ENCODE measurements at regions not wholly inside any gene's neighbourhood (a gene's known extent, or its start where the extent isn't known, plus 50 kb on each side); places are given as distances from the start of the nearest gene placed in this dataset.
A peak's percentile ranks its signal among the peaks of the same experiment; 100 is the strongest.

DNA sequence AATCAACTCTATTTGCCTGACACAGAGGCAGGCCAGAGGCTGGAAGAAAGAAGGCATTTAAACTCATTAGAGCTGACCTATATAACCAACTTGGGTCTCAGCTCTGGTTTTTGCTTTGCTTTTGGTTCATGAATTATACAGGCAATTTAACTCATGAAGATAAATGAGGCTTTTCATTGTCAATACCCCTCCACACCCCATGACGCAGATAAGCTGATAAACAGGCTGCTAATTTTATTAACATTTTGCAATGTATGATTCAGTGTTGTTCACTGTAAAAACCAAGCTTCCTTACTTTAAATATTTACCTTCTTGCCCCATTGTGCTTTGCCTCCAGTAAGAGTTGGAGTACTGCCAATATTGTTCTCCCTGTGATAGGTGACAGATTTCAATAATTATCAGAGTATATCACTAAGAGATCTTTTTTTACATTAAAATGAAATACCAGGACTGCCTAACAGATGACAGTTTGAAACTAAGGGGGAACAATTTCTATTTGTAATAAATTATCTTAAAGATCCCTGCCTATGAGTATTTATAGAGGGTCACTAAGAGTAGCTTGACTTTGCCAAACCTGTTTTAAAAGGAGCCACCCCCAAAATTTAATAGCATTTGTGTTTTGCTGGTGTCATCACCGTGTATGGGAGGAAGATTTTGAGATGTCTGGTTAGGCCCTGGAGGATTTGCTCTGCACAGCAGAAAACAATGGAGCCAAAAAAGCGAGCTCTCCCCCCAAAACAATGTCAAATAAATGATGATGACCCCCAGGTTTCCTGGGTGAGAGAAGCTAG lies 472.7 kb upstream of the NBEA start:
- DNase-seq: peak; percentile 11

DNA sequence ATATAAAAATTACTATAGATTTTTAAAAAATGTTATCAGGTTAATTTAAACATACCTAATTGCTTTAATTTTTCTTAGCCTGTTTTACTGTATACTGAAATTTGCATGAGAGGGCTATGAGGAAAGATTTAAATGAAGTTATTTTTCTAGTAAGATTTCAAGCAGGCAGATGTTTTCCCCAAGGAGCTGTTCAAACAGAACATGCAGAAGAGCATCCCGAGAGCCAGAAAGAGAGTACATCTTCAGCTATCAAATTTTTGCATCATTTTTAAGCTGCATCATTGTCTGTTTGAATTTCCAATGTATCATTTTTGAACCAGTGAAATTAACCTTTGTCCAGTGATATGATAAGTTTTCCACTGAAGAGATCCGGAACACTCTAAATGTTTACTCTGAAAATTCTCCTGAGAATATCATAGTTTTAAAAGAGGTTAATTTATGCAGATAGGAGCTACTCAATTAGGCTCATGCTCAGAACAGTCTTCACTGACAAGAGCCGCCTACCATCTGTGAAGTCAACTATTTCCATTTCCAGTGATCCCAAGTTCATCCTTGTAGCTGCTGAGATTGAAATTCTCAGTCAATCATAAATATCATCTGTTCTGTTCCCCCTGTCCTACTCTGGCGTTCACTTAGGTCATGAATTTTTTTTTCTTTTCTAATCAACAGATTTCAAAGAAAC lies 467.7 kb upstream of the NBEA start:
- peak; percentile 63 for DNase-seq

DNA sequence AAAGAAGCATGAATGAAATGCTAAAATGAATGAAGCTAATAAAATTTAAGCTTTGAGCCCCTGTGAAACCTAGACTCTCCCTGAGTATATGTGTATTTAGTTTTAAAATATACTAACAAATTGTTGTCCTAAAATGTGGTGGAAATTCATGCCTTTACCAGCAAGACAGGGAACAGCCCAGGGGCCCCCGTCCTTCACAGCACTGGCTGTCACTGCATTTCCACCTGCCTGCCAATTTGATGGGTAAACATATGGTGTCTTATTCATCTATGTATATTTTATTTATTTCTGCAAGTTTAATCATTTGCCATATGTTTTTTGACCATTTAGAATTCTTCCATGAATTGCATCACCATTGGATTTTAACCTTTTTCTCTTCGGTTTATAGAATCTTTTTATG lies 463.7 kb upstream of the NBEA start:
- DNase-seq: no peak

DNA sequence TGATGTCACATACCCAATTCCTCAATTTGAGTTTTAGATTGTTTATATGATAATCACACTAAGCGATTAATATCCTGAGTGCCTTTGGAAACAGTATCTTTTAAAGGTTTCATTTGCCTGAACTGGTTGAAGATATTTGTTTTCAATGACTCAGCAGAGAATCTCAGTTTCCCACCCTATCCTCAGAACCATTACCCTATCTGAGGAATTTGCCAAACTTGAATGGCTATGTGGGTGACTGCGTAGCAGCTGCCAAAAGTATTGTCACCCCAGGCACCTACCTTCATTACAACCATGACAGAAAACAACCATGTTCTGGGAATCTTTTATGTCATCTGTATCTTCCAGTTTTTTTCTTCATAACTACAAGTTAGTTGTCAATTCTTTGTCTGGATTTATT lies 440.1 kb upstream of the NBEA start:
- DNase-seq: no peak

DNA sequence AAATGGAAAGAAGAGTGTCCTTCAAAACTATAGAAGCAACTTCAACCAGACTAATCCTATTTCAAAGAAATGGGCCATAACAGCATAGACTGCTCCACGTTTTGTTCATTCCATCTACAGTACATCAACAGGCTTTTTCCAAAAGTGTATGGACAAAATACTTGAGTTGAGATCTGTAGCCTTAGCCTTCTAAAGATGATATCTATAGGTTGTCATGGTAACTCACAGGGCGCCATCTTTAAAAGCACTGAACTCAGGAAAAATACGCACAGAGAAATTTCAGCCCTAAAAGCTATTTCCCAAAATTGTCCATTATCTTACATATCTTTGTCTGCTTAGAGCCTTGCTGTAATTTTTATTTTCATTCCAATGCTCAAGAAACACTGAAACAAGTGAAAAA lies 439.4 kb upstream of the NBEA start:
- DNase-seq: no peak

DNA sequence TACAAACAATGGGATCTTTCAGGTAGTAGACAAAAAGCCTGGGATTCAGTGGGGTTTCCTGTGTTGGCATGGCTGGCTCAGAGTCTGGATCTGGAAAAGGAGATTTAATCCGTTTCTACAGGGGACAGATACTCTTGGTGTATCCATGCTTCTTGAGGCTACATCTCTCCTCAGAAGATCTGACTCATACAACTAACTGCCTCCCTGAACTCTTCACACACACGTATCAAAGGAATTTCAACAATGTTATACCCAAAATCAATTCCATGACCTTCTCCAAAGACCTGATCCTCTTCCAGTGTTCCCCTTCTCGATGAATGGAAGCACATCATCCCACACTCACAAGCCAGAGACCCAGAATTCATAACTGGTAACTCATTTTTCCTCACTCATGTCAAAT lies 435.3 kb upstream of the NBEA start:
- DNase-seq: no peak

DNA sequence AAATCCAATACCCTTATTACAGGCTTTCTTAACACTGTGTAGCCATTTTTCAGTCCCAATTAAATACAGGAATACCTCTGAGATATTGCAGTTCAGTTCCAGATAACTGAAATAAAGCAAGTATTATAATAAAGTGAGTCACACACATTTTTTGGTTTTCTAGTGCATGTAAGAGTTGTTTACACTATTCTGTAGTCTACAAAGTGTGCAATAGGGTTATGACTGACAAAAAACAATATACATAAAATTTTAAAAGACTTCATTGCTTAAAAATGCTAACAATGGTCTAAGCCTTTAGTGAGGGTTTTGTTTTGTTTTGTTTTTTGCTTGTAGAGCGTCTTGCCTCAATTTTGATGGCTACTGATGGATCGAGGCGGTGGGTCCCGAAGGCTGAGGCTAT lies 434.4 kb upstream of the NBEA start:
- DNase-seq: no peak

DNA sequence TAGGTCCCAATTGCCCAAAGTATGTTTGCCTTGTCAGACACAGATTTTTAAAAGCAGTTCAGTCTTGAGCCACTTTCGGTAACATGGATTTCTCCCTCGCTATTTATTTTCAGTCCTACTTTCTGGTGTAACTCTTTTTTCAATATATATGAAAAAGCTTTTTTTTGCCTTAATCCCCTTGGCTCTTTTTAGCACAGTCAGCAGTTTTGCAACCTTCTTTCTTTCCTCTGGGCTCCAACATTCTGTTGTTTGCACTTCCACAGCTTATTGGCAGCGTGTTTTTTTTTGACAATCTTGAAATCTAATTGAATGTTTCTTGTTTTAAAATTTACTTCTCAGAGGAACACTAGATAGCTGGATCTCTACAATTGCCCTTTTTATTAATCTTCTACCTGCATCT lies 429.3 kb upstream of the NBEA start:
- no peak for DNase-seq

DNA sequence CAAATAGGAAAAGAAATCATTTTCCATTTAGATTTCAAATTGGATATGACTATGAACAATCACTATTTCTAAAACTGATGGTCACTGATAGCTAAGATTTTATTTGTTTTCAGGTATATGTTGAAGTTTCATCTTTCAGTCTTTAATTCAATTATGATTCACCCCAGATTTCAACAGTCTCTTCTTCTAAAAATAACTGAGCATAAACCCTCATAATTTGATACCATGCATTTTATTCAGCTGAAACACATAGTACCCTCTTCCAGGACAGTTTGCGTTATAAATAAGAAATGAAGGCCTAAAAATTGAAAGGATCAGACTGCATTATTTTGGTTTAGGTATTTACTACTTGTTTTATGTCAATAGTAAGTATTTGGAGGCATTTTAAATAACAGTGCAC lies 428.5 kb upstream of the NBEA start:
- DNase-seq: no peak

DNA sequence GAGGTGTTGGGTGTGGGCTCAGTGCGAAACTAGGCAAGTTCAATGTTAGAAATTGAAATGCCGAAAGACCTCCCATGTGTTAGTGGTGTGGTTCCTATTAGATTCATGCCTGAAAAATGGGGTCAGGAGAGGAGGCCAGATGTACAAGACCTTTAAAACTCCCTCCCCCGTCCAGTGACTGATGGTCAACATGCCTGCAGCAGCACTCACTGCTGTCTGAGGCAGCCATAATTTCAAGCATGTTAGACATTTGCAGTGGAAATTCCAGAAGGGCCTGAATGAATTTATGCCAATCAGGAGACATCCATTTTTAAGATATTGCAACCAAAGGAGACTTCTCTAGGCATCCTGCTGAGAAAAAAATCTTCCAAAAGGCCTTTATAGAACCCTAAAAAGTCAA lies 426.9 kb upstream of the NBEA start:
- no peak for DNase-seq

DNA sequence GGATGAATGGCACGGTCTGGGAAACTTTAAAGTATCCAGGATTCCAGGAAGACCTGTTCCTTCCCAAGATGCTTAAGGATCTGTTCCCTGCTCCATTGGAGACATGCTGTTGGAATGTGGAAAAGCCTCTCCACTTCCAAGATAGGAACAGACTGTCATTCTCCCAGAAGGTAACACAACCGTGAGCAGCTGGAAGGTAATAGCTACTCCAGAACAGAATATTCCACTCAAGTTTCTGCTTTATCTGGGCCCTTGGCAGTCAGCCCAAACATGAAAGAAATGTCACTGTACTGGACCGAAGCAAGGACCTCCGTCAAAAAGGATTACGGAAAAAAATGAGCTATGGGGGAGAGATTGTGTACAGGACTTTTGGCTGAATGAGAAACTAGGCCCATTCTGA lies 420.9 kb upstream of the NBEA start:
- peak; percentile 5 for DNase-seq

DNA sequence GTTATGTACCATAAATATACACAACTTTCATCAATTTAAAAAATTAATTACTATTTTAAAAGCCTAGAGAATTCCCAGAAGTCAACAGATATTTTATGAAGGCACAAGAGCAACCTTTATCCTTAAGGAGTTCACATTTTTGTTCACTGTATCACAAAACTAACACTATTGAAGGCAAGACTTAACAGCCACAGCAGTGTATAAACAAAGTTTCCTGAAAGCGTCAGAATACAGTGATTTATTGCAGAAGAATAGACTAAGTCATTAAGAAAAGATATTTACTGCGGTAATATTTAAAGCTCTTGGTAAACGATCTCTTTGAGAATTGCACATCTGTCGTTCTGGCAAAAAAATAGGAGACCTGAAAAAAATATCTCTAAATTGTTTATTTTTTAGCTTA lies 419.3 kb upstream of the NBEA start:
- DNase-seq: no peak

DNA sequence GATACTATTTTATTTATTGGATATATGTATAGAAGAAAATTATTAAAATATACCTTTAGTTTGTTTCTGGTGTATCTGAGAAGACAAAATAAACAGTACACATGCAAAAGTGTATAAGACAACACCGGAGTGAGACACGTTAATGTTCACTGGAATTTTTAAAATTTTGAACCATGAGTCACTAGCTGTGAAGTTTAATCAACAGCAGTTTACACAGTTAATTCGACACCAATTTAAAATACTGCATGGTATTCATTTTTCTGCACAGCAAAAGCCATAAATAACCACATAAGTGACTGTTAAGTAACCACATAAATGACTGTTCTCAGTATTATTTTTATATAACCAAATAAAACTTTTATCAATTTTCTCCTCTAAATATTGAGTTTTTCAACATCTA lies 418.7 kb upstream of the NBEA start:
- DNase-seq: no peak

DNA sequence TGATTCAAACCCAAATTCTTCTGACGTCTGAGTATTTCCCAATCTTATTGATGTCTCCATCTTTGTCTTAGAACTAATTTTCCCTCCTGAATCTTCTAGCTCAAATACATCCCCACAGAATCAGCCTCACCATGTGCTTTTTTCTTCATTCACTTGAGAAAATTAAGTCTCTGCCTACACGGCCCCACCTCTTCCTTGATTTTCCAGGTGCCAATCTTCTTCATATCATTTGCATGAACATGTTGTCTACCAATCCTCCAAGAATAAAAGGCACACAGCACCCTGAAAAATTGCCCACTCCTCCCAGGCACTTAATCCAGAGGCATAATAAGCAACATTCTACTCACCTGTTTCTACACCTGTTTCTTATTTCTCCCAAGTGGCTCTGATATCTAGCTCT lies 408.1 kb upstream of the NBEA start:
- no peak for DNase-seq

DNA sequence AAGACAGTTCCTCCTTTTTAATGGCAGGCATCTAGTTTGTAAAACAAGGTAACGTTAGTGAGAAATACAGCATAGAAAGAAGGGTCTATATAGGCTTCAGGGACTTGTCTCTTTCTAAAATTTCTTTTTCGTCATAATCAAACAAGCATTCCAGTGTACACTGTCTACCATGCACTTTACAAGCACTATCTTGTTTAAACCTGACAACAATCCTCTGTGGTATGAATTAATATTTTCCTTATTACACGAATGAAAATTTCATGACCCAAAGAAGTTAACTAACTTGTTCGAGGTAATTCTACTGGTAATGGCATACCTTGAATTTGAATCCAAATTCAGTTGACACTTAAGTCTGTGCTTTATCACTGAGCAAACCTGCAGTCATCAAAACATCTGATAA lies 399.7 kb upstream of the NBEA start:
- no peak for DNase-seq

DNA sequence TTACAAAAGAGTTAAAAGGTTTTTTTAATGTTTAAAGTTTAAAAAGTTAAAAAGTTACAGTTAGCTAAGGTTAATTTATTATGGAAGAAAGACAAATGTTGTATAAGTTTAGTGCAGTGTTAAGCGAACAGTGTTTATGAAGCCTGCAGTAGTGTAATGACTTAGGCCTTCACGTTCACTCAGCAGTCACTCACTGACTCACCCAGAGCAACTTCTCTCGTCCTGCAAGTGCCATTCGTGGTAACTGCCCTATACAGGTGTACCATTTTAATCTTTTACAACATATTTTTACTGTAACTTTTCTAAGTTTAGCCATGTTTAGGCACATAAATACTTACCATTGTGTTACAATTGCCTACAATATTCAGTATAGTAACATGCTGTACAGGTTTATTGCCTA lies 398.2 kb upstream of the NBEA start:
- DNase-seq: no peak

DNA sequence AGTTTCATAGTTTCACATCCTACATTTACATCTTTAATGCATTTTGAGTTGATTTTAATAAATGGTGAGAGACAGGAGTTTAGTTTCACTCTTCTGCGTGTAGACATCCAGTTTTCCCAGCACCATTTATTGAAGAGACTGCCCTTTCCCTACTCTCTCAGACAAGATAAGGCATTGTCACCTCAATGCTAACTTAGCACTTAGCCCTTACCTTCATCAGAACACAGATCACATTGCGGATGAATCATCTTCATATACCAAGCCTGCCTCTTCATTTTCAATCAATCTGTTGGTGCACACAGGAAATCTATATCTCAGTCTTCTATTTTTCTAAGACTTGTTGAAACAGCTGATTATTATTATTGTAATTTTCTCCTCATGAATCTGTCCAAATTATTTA lies 396.6 kb upstream of the NBEA start:
- no peak for DNase-seq

DNA sequence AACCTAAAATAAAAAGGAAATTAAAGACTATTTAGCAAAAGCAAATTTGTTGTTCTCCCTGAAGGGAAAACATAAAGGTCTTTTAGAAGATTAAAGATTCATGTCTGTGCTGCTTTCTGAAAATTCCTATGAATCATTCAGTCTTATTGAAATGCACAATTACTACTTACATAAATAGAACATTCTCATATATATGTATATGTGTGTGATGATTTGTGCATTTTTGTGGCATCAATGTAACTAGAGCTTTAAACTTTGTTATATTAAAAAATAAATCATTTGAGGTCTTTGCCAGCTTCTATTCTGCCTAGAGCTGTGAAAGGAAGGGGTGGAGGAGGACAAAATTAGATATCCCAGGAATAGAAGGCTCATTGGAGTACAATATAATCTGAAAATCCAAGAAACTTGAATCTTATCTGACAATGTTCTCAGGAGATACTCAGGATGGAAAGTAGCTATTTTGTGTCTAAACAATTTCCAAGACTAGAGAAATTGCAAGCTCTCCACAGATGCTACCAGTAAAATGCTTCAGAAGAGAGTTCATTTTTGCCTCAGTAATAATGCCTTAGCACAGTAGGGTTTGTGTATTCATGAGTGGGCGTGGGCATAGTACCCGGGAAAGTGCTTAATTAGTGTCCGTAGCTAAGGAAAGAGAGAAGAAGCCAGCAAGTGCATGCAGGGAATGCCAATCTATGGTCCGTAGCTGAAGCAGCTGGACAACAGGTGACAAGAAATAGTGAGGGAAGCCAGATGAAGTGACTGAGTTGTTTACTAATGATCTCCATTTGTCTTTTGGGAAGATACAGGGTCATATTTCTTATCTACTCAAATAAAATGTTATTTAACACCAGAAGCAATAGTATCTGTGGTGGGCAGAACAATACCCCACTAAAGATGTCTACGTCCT lies 395.5 kb upstream of the NBEA start:
- DNase-seq: peak; percentile 76

DNA sequence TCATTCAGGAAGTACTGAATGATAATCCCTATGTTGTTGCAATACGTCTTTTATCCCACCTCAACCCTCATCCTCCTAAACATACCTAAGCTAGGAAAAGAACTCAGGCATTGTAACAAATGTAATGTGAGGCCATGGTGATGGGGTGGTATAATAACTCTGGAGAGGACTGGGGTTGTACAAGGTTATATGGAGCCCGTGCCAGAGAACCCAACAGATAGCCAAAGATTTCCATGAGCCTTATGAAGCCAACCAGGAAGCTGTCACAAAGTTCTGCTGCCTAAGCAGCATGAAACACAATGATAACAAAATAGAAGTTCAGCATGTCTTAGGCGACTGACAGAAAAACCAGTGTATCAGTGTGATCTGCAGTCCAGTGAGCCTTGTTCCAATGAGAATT lies 394.1 kb upstream of the NBEA start:
- no peak for DNase-seq

DNA sequence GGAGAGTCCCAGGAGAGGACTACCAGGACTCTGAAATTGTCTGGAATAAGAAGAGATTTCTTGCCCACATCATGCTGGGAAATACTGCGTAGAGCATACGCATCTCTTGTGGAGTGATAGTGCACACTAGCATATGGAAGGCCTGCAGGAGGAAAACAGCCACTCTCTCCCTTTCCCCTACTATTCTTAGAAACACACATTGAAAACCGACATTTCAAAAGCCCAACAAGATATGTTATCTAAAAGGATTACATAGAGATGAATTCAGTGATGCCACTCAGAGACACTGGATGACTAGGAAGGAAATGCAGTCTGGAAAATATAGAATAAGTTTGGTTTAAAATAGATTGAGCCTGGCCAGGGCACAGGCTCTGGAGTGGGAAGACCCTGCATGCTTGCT lies 388.7 kb upstream of the NBEA start:
- no peak for DNase-seq

DNA sequence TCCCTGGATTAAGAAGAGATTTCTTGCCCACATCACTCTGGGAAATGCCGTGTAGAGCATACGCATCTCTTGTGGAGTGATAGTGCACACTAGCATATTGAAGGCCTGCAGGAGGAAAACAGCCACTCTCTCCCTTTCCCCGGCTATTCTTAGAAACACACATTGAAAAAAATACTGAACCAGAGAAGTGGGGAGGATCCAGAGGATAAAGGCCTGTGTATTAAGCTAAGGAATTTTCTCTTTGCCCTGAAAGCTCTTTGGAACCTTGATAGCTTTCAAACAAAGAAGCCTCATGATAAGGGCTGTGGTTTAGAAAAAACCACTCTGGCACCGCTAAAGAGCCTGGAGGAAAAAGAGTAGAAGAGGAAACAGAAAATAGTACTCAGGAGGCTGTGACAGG lies 386.1 kb upstream of the NBEA start:
- DNase-seq: no peak

DNA sequence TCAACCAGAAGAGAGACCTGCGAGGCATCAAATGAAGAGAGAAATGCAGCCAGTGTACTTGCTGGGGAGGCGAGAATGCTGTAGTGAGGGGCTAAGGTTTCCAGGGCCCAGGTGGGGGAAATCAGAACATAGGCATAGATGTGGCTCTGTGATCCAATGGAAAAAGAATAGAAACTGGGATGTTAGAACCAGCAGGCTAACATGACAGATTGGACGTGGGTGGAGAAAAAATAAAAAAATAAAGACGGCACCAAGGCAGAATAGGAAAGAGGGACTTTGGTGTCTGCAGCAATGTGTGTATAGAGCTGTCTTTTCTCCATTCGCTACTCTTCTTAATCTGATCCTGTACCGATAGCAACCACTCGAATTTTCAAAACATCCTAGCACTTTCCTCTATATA lies 381.0 kb upstream of the NBEA start:
- DNase-seq: no peak

DNA sequence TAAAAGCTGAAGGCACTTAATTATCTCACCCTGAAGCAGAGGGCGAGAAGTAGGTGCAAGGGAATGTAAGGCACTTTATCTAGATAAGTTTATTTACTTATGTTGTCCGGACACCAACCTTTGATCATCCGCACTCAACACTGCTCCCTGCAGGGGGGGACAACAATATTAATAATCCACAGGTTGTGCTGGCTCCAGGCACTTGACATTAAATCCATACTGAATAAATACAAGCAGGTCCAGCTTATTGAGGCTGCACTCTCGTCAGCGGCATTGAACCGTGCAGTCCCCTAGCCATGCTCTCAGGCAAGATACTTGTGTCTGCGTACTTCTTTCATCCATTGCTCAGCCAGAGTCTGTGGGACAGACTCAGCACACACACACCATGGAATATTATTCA lies 374.5 kb upstream of the NBEA start:
- DNase-seq: no peak
